SU-DHL-6 (cell line): ENCODE measurements at regions not wholly inside any gene's neighbourhood (a gene's known extent, or its start where the extent isn't known, plus 50 kb on each side); places are given as distances from the start of the nearest gene placed in this dataset.

Experiments
- H2AFZ ChIP-seq: fragments of 200-600 bp; sonication (generic); 2 replicates; pipeline ENCODE4 v1.6.1; 2014; ENCODE audit warnings: low read depth, mild to moderate bottlenecking, moderate library complexity, mixed read lengths, antibody characterized with exemption, low read length; ENCODE audit not compliant: severe bottlenecking
- H3F3A ChIP-seq: fragments of 200-600 bp; shearing (Covaris generic); 2 replicates; pipeline ENCODE4 v1.6.0; 2016; ENCODE audit warnings: antibody characterized with exemption, mild to moderate bottlenecking; ENCODE audit not compliant: insufficient read depth
- H3K27ac ChIP-seq: fragments of 200-600 bp; sonication (generic); 2 replicates; pipeline ENCODE4 v1.5.1; 2016; ENCODE audit warnings: low read depth, mild to moderate bottlenecking, low read length, moderate library complexity, mixed read lengths
- H3K27me3 ChIP-seq: fragments of 200-600 bp; sonication (generic), shearing (Covaris generic); 2 replicates; pipeline ENCODE4 v1.6.0; 2014; ENCODE audit warnings: mild to moderate bottlenecking, low read length
- H3K36me3 ChIP-seq: fragments of 200-600 bp; sonication (generic); 2 replicates; pipeline ENCODE4 v1.6.1; 2014; ENCODE audit warnings: mild to moderate bottlenecking, low read length, mixed read lengths
- H3K4me2 ChIP-seq: fragments of 300-600, 200-600 bp; shearing (Covaris generic), sonication (generic); 2 replicates; pipeline ENCODE4 v1.6.0; 2014; ENCODE audit warnings: low read length, low read depth, mild to moderate bottlenecking; ENCODE audit not compliant: poor library complexity, severe bottlenecking
- H3K4me3 ChIP-seq: fragments of 200-600 bp; sonication (generic); 2 replicates; pipeline ENCODE4 v1.5.1; 2014; ENCODE audit warnings: antibody characterized with exemption, low read length, mild to moderate bottlenecking, mixed read lengths; ENCODE audit not compliant: insufficient read depth, poor library complexity, severe bottlenecking
- H3K79me2 ChIP-seq: fragments of 200-600 bp; sonication (generic); 2 replicates; pipeline ENCODE4 v1.6.1; 2014; ENCODE audit warnings: mild to moderate bottlenecking, low read length, moderate library complexity; ENCODE audit not compliant: insufficient read depth
- H3K9ac ChIP-seq: fragments of 200-600 bp; sonication (generic); 2 replicates; pipeline ENCODE4 v1.7.0; 2014; ENCODE audit warnings: mild to moderate bottlenecking, low read length
- H3K9me2 ChIP-seq: fragments of 200-600 bp; sonication (generic); replicated peaks from 2 replicates; pipeline ENCODE4 v1.6.1; 2014; ENCODE audit warnings: low read length; ENCODE audit not compliant: insufficient read depth
- H3K9me3 ChIP-seq: fragments of 200-600 bp; sonication (generic); 2 replicates; pipeline ENCODE4 v1.6.1; 2014; ENCODE audit warnings: low read length, mixed read lengths; ENCODE audit not compliant: insufficient read depth
- H4K20me1 ChIP-seq: fragments of 200-600 bp; sonication (generic); 2 replicates; pipeline ENCODE4 v1.6.1; 2014; ENCODE audit warnings: low read depth, mild to moderate bottlenecking, antibody characterized with exemption, low read length, moderate library complexity, mixed read lengths
- EZH2phosphoT487 ChIP-seq: fragments of 200-600 bp; sonication (generic), shearing (Covaris generic); conservative IDR thresholded peaks from 2 replicates; pipeline ENCODE4 v1.6.1; 2018; ENCODE audit warnings: mild to moderate bottlenecking, antibody characterized with exemption, low read length, moderate library complexity, mixed read lengths
- TF ChIP-seq, protein P1 (sequence below): fragments of 200-600 bp; sonication (generic); IDR thresholded peaks from one replicate; pipeline ENCODE4 v1.5.1; 2017; ENCODE audit warnings: antibody characterized with exemption, mild to moderate bottlenecking, low read length, moderate library complexity; ENCODE audit not compliant: insufficient read depth, poor library complexity, severe bottlenecking

DNA sequence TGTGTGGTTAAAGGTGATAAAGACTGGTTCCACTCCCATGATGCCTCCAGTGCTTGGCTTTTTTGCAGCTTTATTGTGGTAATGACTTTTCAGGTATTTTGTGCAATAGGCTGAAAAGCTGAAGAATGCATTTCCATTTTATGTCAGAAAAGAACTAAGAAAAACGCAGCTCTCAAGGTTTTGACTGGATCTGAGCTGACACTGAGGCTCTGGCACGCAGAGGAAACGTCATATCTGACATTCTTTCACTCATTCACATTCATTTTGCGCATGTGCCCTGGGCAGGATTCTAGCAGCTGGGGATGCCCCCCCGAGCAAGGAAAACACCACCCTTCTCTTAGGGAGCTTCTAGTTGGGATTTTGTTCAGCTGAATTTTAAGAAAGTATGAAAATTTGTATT lies 408.5 kb upstream of the MKI67 start:
- Histone ChIP-seq H3K79me2 (no peaks in the 10 kb centered on the region), H3K9ac (no peak overlapping the region)

DNA sequence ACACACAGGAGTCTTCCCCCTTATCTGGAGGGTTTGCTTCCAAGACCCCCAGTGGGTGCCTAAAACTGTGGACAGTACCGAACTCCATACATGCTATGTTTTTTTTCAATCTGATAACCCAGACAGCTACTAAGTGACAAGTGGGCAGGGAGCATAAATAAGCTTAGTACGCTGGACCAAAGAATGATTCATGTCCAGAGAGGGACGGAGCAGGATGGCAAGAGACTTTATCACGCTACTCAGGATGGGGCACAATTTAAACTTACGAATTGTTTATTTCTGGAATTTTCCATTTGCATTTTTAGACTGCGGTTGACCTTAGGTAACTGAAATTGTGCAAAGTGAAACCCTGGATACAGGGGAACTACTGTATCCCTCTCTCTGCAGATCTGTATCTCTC lies 410.0 kb upstream of the MKI67 start:
- Histone ChIP-seq H3K9ac (no peak overlapping the region), H3K27ac (no peak overlapping the region), H3K27me3 (no peaks in the 10 kb centered on the region), H3K79me2 (no peaks in the 10 kb centered on the region), H3K36me3 (no peaks in the 10 kb centered on the region), H3K4me2 (no peak overlapping the region), H3K9me2 (no peaks in the 10 kb centered on the region), H3F3A (no peaks in the 10 kb centered on the region), H4K20me1 (no peaks in the 10 kb centered on the region), H3K4me3 (no peak overlapping the region), H2AFZ (no peak overlapping the region), H3K9me3 (no peaks in the 10 kb centered on the region)
- TF ChIP-seq, protein P1, sequence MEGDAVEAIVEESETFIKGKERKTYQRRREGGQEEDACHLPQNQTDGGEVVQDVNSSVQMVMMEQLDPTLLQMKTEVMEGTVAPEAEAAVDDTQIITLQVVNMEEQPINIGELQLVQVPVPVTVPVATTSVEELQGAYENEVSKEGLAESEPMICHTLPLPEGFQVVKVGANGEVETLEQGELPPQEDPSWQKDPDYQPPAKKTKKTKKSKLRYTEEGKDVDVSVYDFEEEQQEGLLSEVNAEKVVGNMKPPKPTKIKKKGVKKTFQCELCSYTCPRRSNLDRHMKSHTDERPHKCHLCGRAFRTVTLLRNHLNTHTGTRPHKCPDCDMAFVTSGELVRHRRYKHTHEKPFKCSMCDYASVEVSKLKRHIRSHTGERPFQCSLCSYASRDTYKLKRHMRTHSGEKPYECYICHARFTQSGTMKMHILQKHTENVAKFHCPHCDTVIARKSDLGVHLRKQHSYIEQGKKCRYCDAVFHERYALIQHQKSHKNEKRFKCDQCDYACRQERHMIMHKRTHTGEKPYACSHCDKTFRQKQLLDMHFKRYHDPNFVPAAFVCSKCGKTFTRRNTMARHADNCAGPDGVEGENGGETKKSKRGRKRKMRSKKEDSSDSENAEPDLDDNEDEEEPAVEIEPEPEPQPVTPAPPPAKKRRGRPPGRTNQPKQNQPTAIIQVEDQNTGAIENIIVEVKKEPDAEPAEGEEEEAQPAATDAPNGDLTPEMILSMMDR = no peak
- TF ChIP-seq EZH2phosphoT487 = no peak

More for the DNA sequence above, 408.5 kb upstream of the MKI67 start:
- Histone ChIP-seq H3K4me3 (no peak overlapping the region), H3K27me3 (no peaks in the 10 kb centered on the region), H3K9me3 (no peaks in the 10 kb centered on the region), H3K4me2 (no peak overlapping the region), H4K20me1 (no peaks in the 10 kb centered on the region), H3K9me2 (no peaks in the 10 kb centered on the region), H3K36me3 (no peaks in the 10 kb centered on the region), H3F3A (no peaks in the 10 kb centered on the region), H2AFZ (no peak overlapping the region), H3K27ac (no peak overlapping the region)
- TF ChIP-seq EZH2phosphoT487 = no peak
- TF ChIP-seq, protein P1 = no peak

DNA sequence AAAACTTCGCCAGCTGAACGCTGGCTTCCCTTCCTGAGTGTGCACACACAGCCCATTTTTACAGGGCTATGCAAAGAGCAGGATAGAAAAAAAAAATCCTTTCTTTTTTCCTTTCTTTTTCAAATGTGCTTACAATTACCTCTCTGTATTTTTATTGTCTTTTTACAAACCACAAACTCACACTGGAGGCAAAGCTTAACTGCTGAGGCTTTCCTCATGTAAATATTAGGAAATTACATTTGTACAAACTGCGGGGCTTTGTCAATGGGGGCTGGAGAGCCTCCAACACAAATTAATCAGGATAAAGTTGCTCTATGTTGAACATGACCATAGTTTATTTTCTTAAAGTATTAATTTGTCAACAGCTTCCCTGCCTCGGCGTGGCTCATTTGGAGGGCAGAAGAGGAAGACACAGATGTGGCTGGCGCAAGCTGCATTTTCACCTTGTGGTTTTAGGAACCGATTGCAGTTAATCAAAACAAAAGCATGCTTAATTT lies 411.7 kb upstream of the MKI67 start:
- H3K27ac ChIP-seq = no peak overlapping the region
- no peaks in the 10 kb centered on the region for H3K27me3 ChIP-seq
- H3K79me2 ChIP-seq = no peaks in the 10 kb centered on the region
- H4K20me1 ChIP-seq = no peaks in the 10 kb centered on the region
- H3K4me2 ChIP-seq = no peak overlapping the region
- H3K36me3 ChIP-seq = no peaks in the 10 kb centered on the region
- H3K9me2 ChIP-seq = no peaks in the 10 kb centered on the region
- TF ChIP-seq, protein P1 = no peak
- no peak for TF ChIP-seq EZH2phosphoT487
- H3F3A ChIP-seq = no peaks in the 10 kb centered on the region
- no peak overlapping the region for H2AFZ ChIP-seq
- H3K4me3 ChIP-seq = no peak overlapping the region
- no peak overlapping the region for H3K9ac ChIP-seq
- no peaks in the 10 kb centered on the region for H3K9me3 ChIP-seq

DNA sequence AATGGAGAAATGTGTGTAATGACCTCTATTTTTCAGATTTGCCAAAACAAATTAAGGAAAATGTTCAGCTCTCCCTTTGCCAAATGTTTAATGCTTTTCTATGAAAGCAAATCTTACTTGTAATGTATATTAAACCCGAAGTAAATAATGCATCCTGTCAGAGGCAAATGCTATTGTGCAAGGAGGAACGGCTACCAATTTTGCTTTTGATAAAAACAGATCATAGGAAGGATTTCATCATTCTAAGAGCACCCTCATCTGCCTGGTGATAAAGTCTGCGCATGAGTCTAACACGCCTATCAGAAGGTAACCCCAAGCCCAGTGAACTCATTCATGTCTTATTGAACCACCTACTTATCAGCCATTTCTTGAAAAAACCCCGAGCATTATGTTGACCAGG lies 412.4 kb upstream of the MKI67 start:
- Histone ChIP-seq H3K9me2 (no peaks in the 10 kb centered on the region), H3K4me2 (no peak overlapping the region), H3K27ac (no peak overlapping the region), H3K27me3 (no peaks in the 10 kb centered on the region), H2AFZ (no peak overlapping the region), H3K79me2 (no peaks in the 10 kb centered on the region), H3F3A (no peaks in the 10 kb centered on the region), H3K36me3 (no peaks in the 10 kb centered on the region), H3K9ac (no peak overlapping the region), H4K20me1 (no peaks in the 10 kb centered on the region), H3K4me3 (no peak overlapping the region), H3K9me3 (no peaks in the 10 kb centered on the region)
- TF ChIP-seq, protein P1 = no peak
- TF ChIP-seq EZH2phosphoT487 = no peak
